PC-3 (cell line): ENCODE measurements at regions not wholly inside any gene's neighbourhood (a gene's known extent, or its start where the extent isn't known, plus 50 kb on each side); places are given as distances from the start of the nearest gene placed in this dataset.

Source experiments
- CTCF ChIP-seq: fragments of 300-600 bp; sonication (generic); conservative IDR thresholded peaks from 2 replicates; pipeline ENCODE4 v1.5.1; 2017; ENCODE audit warnings: antibody characterized with exemption, low read depth, mild to moderate bottlenecking, low read length
- EZH2 ChIP-seq: fragments of 300-600 bp; sonication (generic); IDR thresholded peaks from one replicate; pipeline ENCODE4 v1.6.1; 2017; ENCODE audit warnings: antibody characterized with exemption, mild to moderate bottlenecking, low read length; ENCODE audit not compliant: unreplicated experiment
- EZH2phosphoT487 ChIP-seq: fragments of 300-600 bp; sonication (generic); IDR thresholded peaks from 2 replicates; pipeline ENCODE4 v1.6.1; 2018; ENCODE audit warnings: mild to moderate bottlenecking, antibody characterized with exemption, low read length, borderline replicate concordance

- TF ChIP-seq EZH2 (no peak), CTCF (no peak), EZH2phosphoT487 (no peak)
Observed at GRCh38 chr11:25218036-25218435, 721.2 kb downstream of the LUZP2 start.
